Endodermal cell (in vitro differentiated cells): ENCODE measurements at regions not wholly inside any gene's neighbourhood (a gene's known extent, or its start where the extent isn't known, plus 50 kb on each side); places are given as distances from the start of the nearest gene placed in this dataset.
A peak's percentile ranks its signal among the peaks of the same experiment; 100 is the strongest.

Experiments used
- DNase-seq: peaks from one replicate; pipeline ENCODE4 v3.0.0-alpha.2; 2017
- H3K27ac ChIP-seq: 2 replicates; pipeline ENCODE4 v1.5.1; 2013; ENCODE audit warnings: mild to moderate bottlenecking, low read depth, low read length, moderate library complexity
- H3K27me3 ChIP-seq: 2 replicates; pipeline ENCODE4 v1.6.1; 2013; ENCODE audit warnings: mild to moderate bottlenecking, low read length, moderate library complexity; ENCODE audit not compliant: insufficient read depth, control insufficient read depth, poor library complexity, severe bottlenecking
- H3K36me3 ChIP-seq: 2 replicates; pipeline ENCODE4 v1.7.0; 2013; ENCODE audit warnings: mild to moderate bottlenecking, low read length, moderate library complexity; ENCODE audit not compliant: control insufficient read depth, insufficient read depth
- H3K4me1 ChIP-seq: one replicate; pipeline ENCODE4 v1.7.0; 2013; ENCODE audit warnings: low read length; ENCODE audit not compliant: control insufficient read depth, insufficient read depth
- H3K4me3 ChIP-seq: 2 replicates; pipeline ENCODE4 v1.5.1; 2013; ENCODE audit warnings: mild to moderate bottlenecking, low read length, moderate library complexity
- H3K9ac ChIP-seq: 2 replicates; pipeline ENCODE4 v1.6.1; 2013; ENCODE audit warnings: mild to moderate bottlenecking, low read length, moderate library complexity; ENCODE audit not compliant: poor library complexity, severe bottlenecking; ENCODE audit errors: extremely low read depth
- H3K9me3 ChIP-seq: 2 replicates; pipeline ENCODE4 v1.6.1; 2013; ENCODE audit warnings: mild to moderate bottlenecking, low read length, moderate library complexity; ENCODE audit not compliant: control insufficient read depth
- H3K27ac Mint-ChIP-seq: 2 replicates; pipeline ENCODE4 v1.8.0; 2020; ENCODE audit warnings: mixed read lengths
- H3K27me3 Mint-ChIP-seq: 2 replicates; pipeline ENCODE4 v1.8.0; 2021; ENCODE audit warnings: mild to moderate bottlenecking, mixed read lengths; ENCODE audit not compliant: insufficient read depth
- H3K36me3 Mint-ChIP-seq: 2 replicates; pipeline ENCODE4 v1.8.0; 2020; ENCODE audit warnings: low read depth, mixed read lengths
- H3K4me1 Mint-ChIP-seq: 2 replicates; pipeline ENCODE4 v1.8.0; 2020; ENCODE audit warnings: mixed read lengths
- H3K4me3 Mint-ChIP-seq: 2 replicates; pipeline ENCODE4 v1.8.0; 2020; ENCODE audit warnings: mild to moderate bottlenecking, moderate library complexity, mixed read lengths
- H3K9me3 Mint-ChIP-seq: 2 replicates; pipeline ENCODE4 v1.8.0; 2020; ENCODE audit warnings: mild to moderate bottlenecking, mixed read lengths
- CTCF ChIP-seq: fragments of 200-600 bp; sonication (generic); conservative IDR thresholded peaks from 2 replicates; pipeline ENCODE4 v1.5.0; 2021; ENCODE audit warnings: antibody characterized with exemption, mild to moderate bottlenecking
- WGBS, 2 experiments: methylation state at CpG; one replicate each; pipeline versions ENCODE4 v1.1.5 to v1.1.7; 2013; ENCODE audit warnings: missing lambda C conversion rate in 2 of 2, mixed read lengths in 1 of 2; ENCODE audit not compliant: insufficient coverage in 1 of 2, insufficient read length in 1 of 2; 5-methylcytosine and 5-hydroxymethylcytosine counted together

GRCh38 chr3:74415731-74416130 lies 198.7 kb downstream of the CNTN3 start:
- no peaks in the 10 kb centered on the region for H3K36me3 Mint-ChIP-seq
- no peak overlapping the region for H3K4me3 ChIP-seq
- no peaks in the 10 kb centered on the region for H3K27me3 Mint-ChIP-seq
- H3K27me3 ChIP-seq, result no peaks in the 10 kb centered on the region
- no peaks in the 10 kb centered on the region for H3K4me1 ChIP-seq
- H3K9me3 ChIP-seq, result no peaks in the 10 kb centered on the region
- no peaks in the 10 kb centered on the region for H3K9me3 Mint-ChIP-seq
- no peak overlapping the region for H3K9ac ChIP-seq
- H3K4me1 Mint-ChIP-seq, result peaks cover 4% of the 10 kb centered on the region
- 78 to 86% methylated on average over 3 of the region's 3 CpGs for WGBS, 2 experiments
- no peak for DNase-seq
- no peak for TF ChIP-seq CTCF
- no peak overlapping the region for H3K4me3 Mint-ChIP-seq
- H3K27ac ChIP-seq, result no peak overlapping the region
- no peaks in the 10 kb centered on the region for H3K36me3 ChIP-seq
- no peak overlapping the region for H3K27ac Mint-ChIP-seq

DNA sequence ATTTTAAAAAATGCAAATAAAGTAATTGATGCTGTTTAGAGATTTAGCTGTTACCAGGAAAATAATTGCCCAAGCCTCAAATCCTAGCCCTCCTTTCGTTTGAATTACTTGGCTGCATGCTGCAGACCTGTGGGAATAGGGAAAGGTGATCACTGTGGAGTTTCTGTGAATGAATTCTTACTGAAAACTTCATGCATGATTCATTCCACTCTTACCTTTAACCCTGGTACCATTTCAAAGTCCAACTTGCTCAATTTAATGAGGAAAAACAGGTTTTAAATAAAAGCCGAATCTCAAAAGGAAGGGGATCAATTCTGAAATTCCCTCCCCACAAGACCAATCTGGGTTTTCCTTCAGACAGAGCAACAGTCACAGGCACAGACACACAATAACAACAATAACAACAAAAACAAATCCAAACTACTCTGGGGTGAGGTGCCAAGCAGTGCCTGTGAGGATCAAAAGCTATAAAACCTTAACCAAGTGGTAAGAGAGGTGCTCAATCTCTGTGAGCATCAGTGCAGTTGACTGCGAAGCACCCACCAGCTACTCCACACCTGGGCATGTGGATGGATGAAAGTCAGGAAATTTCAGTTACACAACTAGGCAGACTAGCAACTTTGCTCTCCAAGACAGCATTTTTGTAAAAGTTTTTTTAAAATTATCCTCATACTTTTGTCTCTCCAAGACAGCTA lies 200.8 kb downstream of the CNTN3 start:
- no peak for DNase-seq
- H3K36me3 Mint-ChIP-seq, result no peaks in the 10 kb centered on the region
- no peak for TF ChIP-seq CTCF
- Histone ChIP-seq H3K27ac (no peak overlapping the region), H3K27me3 (no peaks in the 10 kb centered on the region), H3K9me3 (peaks cover 14% of the 10 kb centered on the region), H3K4me3 (no peak overlapping the region), H3K36me3 (no peaks in the 10 kb centered on the region), H3K9ac (no peak overlapping the region), H3K4me1 (peaks cover 3% of the 10 kb centered on the region)
- H3K4me1 Mint-ChIP-seq, result peaks cover 4% of the 10 kb centered on the region
- H3K9me3 Mint-ChIP-seq, result no peaks in the 10 kb centered on the region
- H3K4me3 Mint-ChIP-seq, result no peak overlapping the region
- 77 to 80% methylated on average over 3 of the region's 3 CpGs for WGBS, 2 experiments
- no peak overlapping the region for H3K27ac Mint-ChIP-seq
- no peaks in the 10 kb centered on the region for H3K27me3 Mint-ChIP-seq

- Mint-ChIP-seq H3K36me3 (no peaks in the 10 kb centered on the region), H3K4me3 (no peak overlapping the region), H3K9me3 (no peaks in the 10 kb centered on the region), H3K27me3 (no peaks in the 10 kb centered on the region), H3K4me1 (peaks cover 4% of the 10 kb centered on the region), H3K27ac (no peak overlapping the region)
- Histone ChIP-seq H3K27me3 (no peaks in the 10 kb centered on the region), H3K36me3 (no peaks in the 10 kb centered on the region), H3K4me1 (peaks cover 3% of the 10 kb centered on the region), H3K9me3 (peaks cover 14% of the 10 kb centered on the region), H3K27ac (no peak overlapping the region), H3K9ac (no peak overlapping the region), H3K4me3 (peak overlapping the region; percentile 7)
- DNase-seq, result no peak
- TF ChIP-seq CTCF, result no peak
- WGBS, 2 experiments, result 75 to 94% methylated on average over 1 to 2 of the region's 2 CpGs
Observed at GRCh38 chr3:74410276-74410941, 204.1 kb downstream of the CNTN3 start.
